Testis (tissue), 2 donors: ENCODE measurements at regions not wholly inside any gene's neighbourhood (a gene's known extent, or its start where the extent isn't known, plus 50 kb on each side); places are given as distances from the start of the nearest gene placed in this dataset.

Experiments
- DNase-seq: peaks from one replicate; pipeline ENCODE4 v3.0.0-alpha.2; 2019
- H3K27ac ChIP-seq, 2 donors: fragments of 200-600 bp; sonication (generic); one replicate each; pipeline ENCODE4 v1.5.1; 2019
- H3K27me3 ChIP-seq: fragments of 200-600 bp; sonication (generic); one replicate; pipeline ENCODE4 v1.5.1; 2019
- H3K36me3 ChIP-seq: fragments of 200-600 bp; sonication (generic); one replicate; pipeline ENCODE4 v1.5.1; 2017; ENCODE audit warnings: low read depth; ENCODE audit errors: missing control alignments
- H3K4me1 ChIP-seq: fragments of 200-600 bp; sonication (generic); one replicate; pipeline ENCODE4 v1.5.1; 2019
- H3K4me3 ChIP-seq, 2 donors: fragments of 200-600 bp; sonication (generic); one replicate each; pipeline ENCODE4 v1.5.1; 2017 to 2019
- H3K9me3 ChIP-seq: fragments of 200-600 bp; sonication (generic); one replicate; pipeline ENCODE4 v1.5.1; 2017
- POLR2A ChIP-seq: fragments of 450-650 bp; IDR thresholded peaks from one replicate; pipeline ENCODE4 v1.6.1; 2017; ENCODE audit warnings: antibody characterized with exemption, mild to moderate bottlenecking, moderate library complexity
- WGBS, 2 donors: methylation state at CpG; one replicate each; pipeline ENCODE4 v1.1.5; 2018; 5-methylcytosine and 5-hydroxymethylcytosine counted together
- intact Hi-C: fragments of 100-400 bp; cut with DNase I; formaldehyde crosslinking; loops from one replicate; pipeline ENCODE4 v1.15.1; 2023; ENCODE audit warnings: low total_unique reads
- TF ChIP-seq, protein P1 (sequence below), 3 experiments: fragments of 450-650 bp in 2 of 3; fragments of 200-600 bp in 1 of 3; sonication (generic) in 1 of 3; IDR thresholded peaks; one replicate each; pipeline ENCODE4 v1.5.1; 2016 to 2019; ENCODE audit warnings: antibody characterized with exemption in 3 of 3, mild to moderate bottlenecking in 2 of 3, moderate library complexity in 1 of 3

DNA sequence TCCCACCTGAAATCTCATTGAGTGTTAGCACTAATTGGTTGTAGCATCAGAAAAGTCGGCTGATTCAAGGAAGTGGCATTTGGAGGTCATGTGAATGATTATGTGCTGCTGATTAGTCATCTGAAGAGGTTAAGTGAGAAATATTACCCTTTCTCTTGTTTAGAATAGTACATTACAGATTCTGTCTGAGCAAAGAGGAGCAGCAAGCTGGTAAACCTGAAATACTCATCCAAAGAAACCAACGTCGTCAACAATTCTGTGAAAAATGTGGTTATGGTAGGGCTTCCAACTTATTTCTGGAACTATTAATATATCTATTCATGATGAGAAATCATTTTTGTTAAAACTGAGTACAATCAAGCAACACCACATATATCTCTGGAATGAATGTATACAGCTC lies 1024.9 kb downstream of the TUSC7 start:
- Histone ChIP-seq H3K4me3 (no peak overlapping the region), H3K4me1 (no peaks in the 10 kb centered on the region), H3K27ac (no peak overlapping the region), H3K27me3 (no peaks in the 10 kb centered on the region), H3K36me3 (no peaks in the 10 kb centered on the region), H3K9me3 (no peaks in the 10 kb centered on the region)
- WGBS, 2 donors, result 91 to 93% methylated on average over 3 of the region's 3 CpGs
- TF ChIP-seq, protein P1, sequence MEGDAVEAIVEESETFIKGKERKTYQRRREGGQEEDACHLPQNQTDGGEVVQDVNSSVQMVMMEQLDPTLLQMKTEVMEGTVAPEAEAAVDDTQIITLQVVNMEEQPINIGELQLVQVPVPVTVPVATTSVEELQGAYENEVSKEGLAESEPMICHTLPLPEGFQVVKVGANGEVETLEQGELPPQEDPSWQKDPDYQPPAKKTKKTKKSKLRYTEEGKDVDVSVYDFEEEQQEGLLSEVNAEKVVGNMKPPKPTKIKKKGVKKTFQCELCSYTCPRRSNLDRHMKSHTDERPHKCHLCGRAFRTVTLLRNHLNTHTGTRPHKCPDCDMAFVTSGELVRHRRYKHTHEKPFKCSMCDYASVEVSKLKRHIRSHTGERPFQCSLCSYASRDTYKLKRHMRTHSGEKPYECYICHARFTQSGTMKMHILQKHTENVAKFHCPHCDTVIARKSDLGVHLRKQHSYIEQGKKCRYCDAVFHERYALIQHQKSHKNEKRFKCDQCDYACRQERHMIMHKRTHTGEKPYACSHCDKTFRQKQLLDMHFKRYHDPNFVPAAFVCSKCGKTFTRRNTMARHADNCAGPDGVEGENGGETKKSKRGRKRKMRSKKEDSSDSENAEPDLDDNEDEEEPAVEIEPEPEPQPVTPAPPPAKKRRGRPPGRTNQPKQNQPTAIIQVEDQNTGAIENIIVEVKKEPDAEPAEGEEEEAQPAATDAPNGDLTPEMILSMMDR (IDR thresholded peaks at IDR 0.05), result no peak
- TF ChIP-seq POLR2A, result no peak
- no peak for DNase-seq
- intact Hi-C loops, result no loop called here

DNA sequence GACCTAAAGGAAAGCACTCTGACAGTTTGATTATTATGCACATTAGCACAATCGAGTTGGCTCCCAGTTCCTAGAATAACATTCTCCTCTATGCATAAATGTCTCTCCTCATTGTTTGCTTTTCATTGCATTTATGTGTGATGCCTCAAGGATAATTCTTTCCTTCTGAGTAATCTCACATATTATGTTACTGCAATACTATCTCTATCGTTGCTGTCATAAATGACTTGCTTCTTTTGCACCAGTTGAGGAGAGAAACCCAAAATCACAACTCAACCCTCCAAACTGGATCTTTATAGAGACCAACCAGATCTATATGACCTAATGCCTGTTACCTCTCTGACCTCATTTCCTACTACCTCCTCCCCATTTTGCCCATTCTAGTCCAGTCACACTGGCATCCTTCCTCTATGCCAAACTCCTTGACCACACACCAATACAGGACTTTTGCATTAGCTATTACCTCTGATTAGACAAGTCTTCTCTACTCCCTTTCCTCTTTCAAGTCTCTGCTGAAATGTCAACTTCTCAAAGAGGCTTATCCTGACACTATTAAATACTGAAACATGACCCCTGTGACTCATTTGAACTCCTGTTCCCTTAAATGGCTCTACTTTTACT lies 1026.0 kb downstream of the TUSC7 start:
- intact Hi-C loops, result no loop called here

DNA sequence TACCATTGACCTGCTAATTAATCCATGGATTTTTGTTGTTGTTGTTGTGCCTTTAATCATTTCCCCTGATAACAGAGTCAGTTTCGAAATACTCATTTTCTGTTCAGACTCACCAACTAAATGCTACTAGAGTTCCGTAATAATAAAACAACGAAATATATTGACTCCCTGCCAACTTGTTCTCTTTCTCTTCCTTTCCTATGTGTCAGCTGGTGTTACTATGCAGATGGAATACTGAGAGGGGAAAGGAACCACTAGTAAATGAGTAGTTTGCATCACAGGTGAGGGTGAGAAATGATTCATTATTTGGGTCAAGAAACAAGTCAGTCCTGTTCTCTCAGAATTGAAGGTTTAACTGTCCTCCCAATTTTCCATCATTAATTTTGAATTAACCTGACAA lies 1027.3 kb downstream of the TUSC7 start:
- TF ChIP-seq POLR2A, result no peak
- TF ChIP-seq, protein P1 (IDR thresholded peaks at IDR 0.05), result no peak
- H3K4me1 ChIP-seq, result no peaks in the 10 kb centered on the region
- no peaks in the 10 kb centered on the region for H3K9me3 ChIP-seq
- H3K27me3 ChIP-seq, result no peaks in the 10 kb centered on the region
- DNase-seq, result no peak
- no peaks in the 10 kb centered on the region for H3K36me3 ChIP-seq
- WGBS, 2 donors, result 81 to 87% methylated on average over 3 of the region's 3 CpGs
- no peak overlapping the region for H3K27ac ChIP-seq
- intact Hi-C loops, result no loop called here
- H3K4me3 ChIP-seq, result no peak overlapping the region

More for the DNA sequence above, 1026.0 kb downstream of the TUSC7 start:
- Histone ChIP-seq H3K4me3 (no peak overlapping the region), H3K27me3 (no peaks in the 10 kb centered on the region), H3K9me3 (no peaks in the 10 kb centered on the region), H3K4me1 (no peaks in the 10 kb centered on the region), H3K36me3 (no peaks in the 10 kb centered on the region), H3K27ac (no peak overlapping the region)
- 48 to 49% methylated on average over 2 of the region's 2 CpGs for WGBS, 2 donors
- TF ChIP-seq, protein P1 (IDR thresholded peaks at IDR 0.05), result no peak
- TF ChIP-seq POLR2A, result no peak
- DNase-seq, result no peak

DNA sequence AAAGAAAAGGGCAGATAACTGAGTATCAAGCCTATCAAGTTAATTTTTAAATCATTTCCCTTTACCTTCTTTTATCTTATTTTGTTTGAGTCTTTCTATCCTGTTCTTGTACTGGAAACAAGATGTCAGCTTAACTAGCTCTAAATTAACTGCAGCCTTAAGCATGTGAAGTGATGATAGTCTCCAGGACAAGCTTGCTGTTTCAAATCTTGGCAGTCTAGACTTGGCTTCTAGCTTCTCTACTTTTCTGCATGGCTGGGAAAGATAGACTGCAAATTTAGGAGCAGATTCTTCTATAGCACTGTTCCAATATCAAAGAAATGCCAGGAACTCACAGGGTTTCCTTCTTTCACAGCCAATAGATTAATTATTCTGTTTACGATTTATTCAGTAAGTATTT lies 1034.4 kb downstream of the TUSC7 start:
- H3K36me3 ChIP-seq, result no peaks in the 10 kb centered on the region
- H3K4me1 ChIP-seq, result no peaks in the 10 kb centered on the region
- no peak for TF ChIP-seq POLR2A
- TF ChIP-seq, protein P1 (IDR thresholded peaks at IDR 0.05), result no peak
- H3K27ac ChIP-seq, result no peak overlapping the region
- WGBS, 2 donors, result 73 to 86% methylated on average over 1 of the region's 1 CpG
- no peak for DNase-seq
- H3K9me3 ChIP-seq, result no peaks in the 10 kb centered on the region
- H3K27me3 ChIP-seq, result no peaks in the 10 kb centered on the region
- intact Hi-C loops, result no loop called here
- no peak overlapping the region for H3K4me3 ChIP-seq

DNA sequence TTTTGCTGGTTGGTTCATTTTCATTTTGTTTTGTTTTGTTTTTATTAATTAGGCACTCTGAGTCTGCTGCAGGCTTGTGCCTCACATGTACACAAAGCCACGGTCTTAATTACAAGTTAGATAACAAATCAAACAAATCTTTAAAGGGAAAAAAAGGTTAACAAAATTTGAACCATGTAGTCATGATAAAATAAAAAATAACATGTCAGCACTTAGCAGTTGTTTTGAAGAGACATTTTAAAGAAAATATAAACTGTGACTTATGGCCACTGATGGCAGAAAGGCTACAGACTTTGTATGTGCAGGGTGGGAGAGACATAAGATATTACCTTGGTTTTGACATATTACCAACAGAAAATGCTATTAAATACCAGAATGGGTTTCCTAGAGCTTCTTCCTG lies 1035.4 kb downstream of the TUSC7 start:
- Histone ChIP-seq H3K9me3 (no peaks in the 10 kb centered on the region), H3K27me3 (no peaks in the 10 kb centered on the region), H3K4me1 (no peaks in the 10 kb centered on the region), H3K4me3 (no peak overlapping the region), H3K27ac (no peak overlapping the region), H3K36me3 (no peaks in the 10 kb centered on the region)
- no peak for DNase-seq
- 76 to 80% methylated on average over 1 of the region's 1 CpG for WGBS, 2 donors
- no peak for TF ChIP-seq POLR2A
- TF ChIP-seq, protein P1 (IDR thresholded peaks at IDR 0.05), result no peak
- intact Hi-C loops, result no loop called here
